SK-N-MC (cell line): ENCODE measurements at regions not wholly inside any gene's neighbourhood (a gene's known extent, or its start where the extent isn't known, plus 50 kb on each side); places are given as distances from the start of the nearest gene placed in this dataset.

Experiments used
- EZH2 ChIP-seq: fragments of 200-600 bp; sonication (generic); IDR thresholded peaks from one replicate; pipeline ENCODE4 v1.6.1; 2017; ENCODE audit warnings: antibody characterized with exemption
- POLR2AphosphoS5 ChIP-seq: IDR thresholded peaks from 2 replicates; pipeline ENCODE4 v1.6.1; 2012; ENCODE audit warnings: mild to moderate bottlenecking, low read depth, low read length, borderline replicate concordance

DNA sequence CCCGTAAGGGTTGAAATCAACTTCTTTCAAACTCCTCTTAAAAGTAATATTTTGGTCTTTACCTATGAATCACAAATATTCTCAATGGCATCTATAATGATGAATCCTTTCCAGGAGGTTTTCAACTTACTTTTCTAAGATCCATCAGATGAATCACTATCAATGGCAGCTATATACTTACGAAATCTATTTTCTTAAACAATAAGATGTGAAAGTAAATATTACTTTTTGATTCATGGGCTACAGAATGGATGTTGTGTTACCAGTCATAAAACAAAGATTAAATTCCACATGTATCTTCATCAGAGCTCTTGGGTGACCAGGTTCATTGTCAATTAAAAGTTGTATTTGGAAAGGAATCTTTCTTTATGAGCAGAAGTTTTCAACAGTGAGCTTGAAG, 1877.7 kb upstream of the ACO1 start:
- TF ChIP-seq POLR2AphosphoS5 (no peak), EZH2 (no peak)
